IMR-90 (cell line): ENCODE measurements at regions not wholly inside any gene's neighbourhood (a gene's known extent, or its start where the extent isn't known, plus 50 kb on each side); places are given as distances from the start of the nearest gene placed in this dataset.

Source experiments
- ATAC-seq: fragments of 200-7000 bp; cut with Tn5 transposase; 2 replicates; pipeline ENCODE4 v1.9.1; 2020; ENCODE audit warnings: low read depth, mild to moderate bottlenecking, moderate library complexity
- BruUV-seq: library from RNA; stranded (reverse); fragments of 400-500 nt; replicated peaks from 2 replicates; lab custom pipeline; 2021; lab: Mats Ljungman, UMichigan
- CTCF ChIA-PET: fragments of 300-600 bp; formaldehyde crosslinking; extraction: SDS; loops from one replicate; lab custom pipeline; 2021; ENCODE audit warnings: antibody characterized with exemption; lab: Yijun Ruan, JAX
- POLR2A ChIA-PET: fragments of 300-600 bp; sonication (Branson Sonifier 250); formaldehyde crosslinking; loops from one replicate; lab custom pipeline; 2022; ENCODE audit warnings: antibody characterized with exemption; ENCODE audit not compliant: unreplicated experiment; lab: Charles Lee
- DNase-seq: peaks from one replicate; pipeline ENCODE4 v3.0.0; 2013
- H2AFZ ChIP-seq: replicated peaks from 2 replicates; pipeline ENCODE3; 2013; ENCODE audit warnings: low read length, mild to moderate bottlenecking; ENCODE audit not compliant: poor library complexity
- H2AK5ac ChIP-seq: 2 replicates; pipeline ENCODE4 v1.6.1; 2013; ENCODE audit warnings: low read depth, low read length, inconsistent platforms
- H2AK9ac ChIP-seq: replicated peaks from 2 replicates; pipeline ENCODE3; 2013; ENCODE audit warnings: mild to moderate bottlenecking, low read depth, low read length, moderate library complexity; ENCODE audit not compliant: poor library complexity
- H2BK120ac ChIP-seq: 2 replicates; pipeline ENCODE4 v1.6.1; 2013; ENCODE audit warnings: low read depth, low read length, inconsistent platforms
- H2BK15ac ChIP-seq: 3 replicates; pipeline ENCODE4 v1.6.1; 2013; ENCODE audit warnings: low read depth, low read length, inconsistent platforms
- H2BK20ac ChIP-seq: 2 replicates; pipeline ENCODE4 v1.6.1; 2013; ENCODE audit warnings: low read depth, mild to moderate bottlenecking, inconsistent platforms, low read length, moderate library complexity
- H2BK5ac ChIP-seq: 2 replicates; pipeline ENCODE4 v1.6.1; 2013; ENCODE audit warnings: mild to moderate bottlenecking, low read depth, low read length, inconsistent platforms; ENCODE audit not compliant: poor library complexity, severe bottlenecking
- H3K14ac ChIP-seq: replicated peaks from 2 replicates; pipeline ENCODE4 v1.6.1; 2013; ENCODE audit warnings: low read depth, low read length, inconsistent platforms
- H3K18ac ChIP-seq: 2 replicates; pipeline ENCODE4 v1.6.1; 2013; ENCODE audit warnings: low read depth, low read length, control low read depth
- H3K23ac ChIP-seq: 2 replicates; pipeline ENCODE4 v1.6.1; 2013; ENCODE audit warnings: low read depth, low read length, inconsistent platforms
- H3K27ac ChIP-seq: 2 replicates; pipeline ENCODE4 v1.5.1; 2013; ENCODE audit warnings: mild to moderate bottlenecking, control low read depth, low read length; ENCODE audit not compliant: insufficient read depth
- H3K27me3 ChIP-seq: 2 replicates; pipeline ENCODE4 v1.6.1; 2013; ENCODE audit warnings: low read length; ENCODE audit not compliant: control insufficient read depth, insufficient read depth
- H3K36me3 ChIP-seq: 2 replicates; pipeline ENCODE4 v1.6.1; 2013; ENCODE audit warnings: low read length, mixed read lengths; ENCODE audit not compliant: control insufficient read depth, insufficient read depth
- H3K4ac ChIP-seq: 2 replicates; pipeline ENCODE4 v1.6.1; 2013; ENCODE audit warnings: low read depth, low read length, inconsistent platforms
- H3K4me1 ChIP-seq: 2 replicates; pipeline ENCODE4 v1.6.1; 2013; ENCODE audit warnings: low read length, mixed read lengths; ENCODE audit not compliant: control insufficient read depth, insufficient read depth
- H3K4me2 ChIP-seq: 2 replicates; pipeline ENCODE4 v1.6.1; 2013; ENCODE audit warnings: low read depth, mild to moderate bottlenecking, control low read depth, low read length, moderate library complexity
- H3K4me3 ChIP-seq: 2 replicates; pipeline ENCODE4 v1.5.1; 2013; ENCODE audit warnings: low read depth, mild to moderate bottlenecking, control low read depth, low read length, moderate library complexity; ENCODE audit not compliant: insufficient read depth
- H3K56ac ChIP-seq: 2 replicates; pipeline ENCODE4 v1.6.1; 2013; ENCODE audit warnings: low read length, inconsistent platforms; ENCODE audit not compliant: insufficient read depth; ENCODE audit errors: extremely low read depth
- H3K79me1 ChIP-seq, 2 experiments: 2 replicates each; pipeline ENCODE4 v1.6.1; 2013; ENCODE audit warnings: low read length in 2 of 2, inconsistent platforms in 1 of 2, low read depth in 1 of 2
- H3K9ac ChIP-seq: 2 replicates; pipeline ENCODE4 v1.6.1; 2013; ENCODE audit warnings: low read depth, low read length, control low read depth
- H3K9me1 ChIP-seq: 2 replicates; pipeline ENCODE4 v1.6.1; 2013; ENCODE audit warnings: low read length, inconsistent platforms; ENCODE audit not compliant: insufficient read depth
- H3K9me3 ChIP-seq: 2 replicates; pipeline ENCODE4 v1.6.1; 2013; ENCODE audit warnings: low read length; ENCODE audit not compliant: control insufficient read depth, insufficient read depth
- H4K20me1 ChIP-seq: 2 replicates; pipeline ENCODE4 v1.6.1; 2013; ENCODE audit warnings: low read length, inconsistent platforms; ENCODE audit not compliant: insufficient read depth
- H4K5ac ChIP-seq: 2 replicates; pipeline ENCODE4 v1.6.1; 2013; ENCODE audit warnings: mild to moderate bottlenecking, low read depth, low read length, control low read depth
- H4K8ac ChIP-seq, 2 experiments: 2 replicates each; pipeline ENCODE4 v1.6.1; 2013; ENCODE audit warnings: low read depth in 2 of 2, low read length in 2 of 2, control low read depth in 1 of 2, inconsistent platforms in 1 of 2
- H4K91ac ChIP-seq: 2 replicates; pipeline ENCODE4 v1.6.1; 2013; ENCODE audit warnings: low read depth, low read length, inconsistent platforms; ENCODE audit not compliant: insufficient read depth
- CEBPB ChIP-seq: IDR thresholded peaks from 2 replicates; pipeline ENCODE4 v1.6.1; 2012; ENCODE audit warnings: low read depth, low read length, improper control_type of control experiment
- CTCF ChIP-seq: conservative IDR thresholded peaks from 2 replicates; pipeline ENCODE4 v1.5.1; 2012; ENCODE audit warnings: mild to moderate bottlenecking, low read depth, low read length, improper control_type of control experiment
- RAD21 ChIP-seq: IDR thresholded peaks from 2 replicates; pipeline ENCODE4 v1.6.1; 2012; ENCODE audit warnings: low read length, improper control_type of control experiment
- SMC3 ChIP-seq: fragments of 150-350 bp; IDR thresholded peaks from 2 replicates; pipeline ENCODE4 v1.6.1; 2016; ENCODE audit warnings: low read depth, mild to moderate bottlenecking, antibody characterized with exemption, low read length, moderate library complexity
- WGBS, 2 experiments: methylation state at CpG; one replicate each; pipeline versions ENCODE4 v1.1.5 to v1.1.7; 2013; ENCODE audit warnings: missing lambda C conversion rate in 2 of 2; ENCODE audit not compliant: insufficient read length in 1 of 2; ENCODE audit errors: extremely low coverage in 2 of 2; 5-methylcytosine and 5-hydroxymethylcytosine counted together
- dilution Hi-C: fragments of 300-500 bp; cut with HindIII; formaldehyde crosslinking; loops from one replicate; pipeline ENCODE4 v1.14.3; 2018; ENCODE audit warnings: low sequenced_read_pairs; ENCODE audit not compliant: unreplicated experiment
- in situ Hi-C: fragments of 300-500 bp; cut with MboI; formaldehyde crosslinking; loops from 3 replicates; pipeline ENCODE4 v1.14.3; 2019; ENCODE audit warnings: low sequenced_read_pairs, inconsistent platforms, mixed read lengths
- intact Hi-C: fragments of 100-400 bp; cut with micrococcal nuclease; formaldehyde crosslinking; loops from 2 replicates; pipeline ENCODE4 v1.10.0; 2022

GRCh38 chr3:117059067-117059955 lies 349.7 kb downstream of the TUSC7 start:
- DNase-seq (peak; percentile 46), ATAC-seq (no peak)
- no peak overlapping the region for H3K56ac ChIP-seq
- no peaks in the 10 kb centered on the region for H3K79me1 ChIP-seq
- no peak overlapping the region for H3K23ac ChIP-seq
- no peak overlapping the region for H2BK120ac ChIP-seq
- H2AK5ac ChIP-seq = no peak overlapping the region
- no peaks in the 10 kb centered on the region for H3K27me3 ChIP-seq
- H3K4me2 ChIP-seq = no peak overlapping the region
- dilution Hi-C loops (no loop called here), in situ Hi-C loops (no loop called here), intact Hi-C loops (loop anchor here (1.0 to 5.0 kb wide), 4 partner anchors 197 to 467 kb away; no protein-coding TSS in a partner anchor)
- no peak overlapping the region for H4K91ac ChIP-seq
- H2AK9ac ChIP-seq = no peak overlapping the region
- H3K18ac ChIP-seq = no peak overlapping the region
- no peak overlapping the region for H4K8ac ChIP-seq
- ChIA-PET CTCF (interaction anchor here (0.6 to 1.4 kb wide), 4 partner anchors 18 to 465 kb away, joined by 3 to 5 read pairs (median 4); no protein-coding TSS in a partner anchor), POLR2A (no interaction called here)
- H4K5ac ChIP-seq = no peak overlapping the region
- no peak overlapping the region for H3K4ac ChIP-seq
- no peak overlapping the region for H2BK15ac ChIP-seq
- no peaks in the 10 kb centered on the region for H3K9me3 ChIP-seq
- BruUV-seq = no TSS peak
- no peak overlapping the region for H3K4me3 ChIP-seq
- no peak overlapping the region for H2BK5ac ChIP-seq
- H4K20me1 ChIP-seq = no peaks in the 10 kb centered on the region
- no peak overlapping the region for H3K9ac ChIP-seq
- no peak overlapping the region for H3K27ac ChIP-seq
- WGBS, 2 experiments = no CpG with 5 or more reads among the region's 6 CpGs
- no peaks in the 10 kb centered on the region for H3K9me1 ChIP-seq
- H2AFZ ChIP-seq = no peak overlapping the region
- no peak overlapping the region for H3K14ac ChIP-seq
- H2BK20ac ChIP-seq = no peak overlapping the region
- H3K36me3 ChIP-seq = no peaks in the 10 kb centered on the region
- peak; percentile 50 for TF ChIP-seq RAD21
- peak; percentile 62 for TF ChIP-seq CTCF
- peak; percentile 63 for TF ChIP-seq SMC3
- TF ChIP-seq CEBPB = no peak
- peaks cover 3% of the 10 kb centered on the region; the same call in 1 of the 2 replicates for H3K4me1 ChIP-seq
